ENCODE measurements at regions not wholly inside any gene's neighbourhood (a gene's known extent, or its start where the extent isn't known, plus 50 kb on each side); places are given as distances from the start of the nearest gene placed in this dataset.

GRCh38 chr2:62302631-62303435 lies 106.9 kb downstream of the B3GNT2 start:
- Histone ChIP-seq H3K79me2 (no peaks in the 10 kb centered on the region), H3K27ac (no peak overlapping the region)

GRCh38 chr2:62300925-62301324 lies 105.0 kb downstream of the B3GNT2 start:
- no peaks in the 10 kb centered on the region for H3K79me2 ChIP-seq
- H3K4me2 ChIP-seq (ENCODE audit: low read length) = no peak overlapping the region
- H2AFZ ChIP-seq = no peak overlapping the region
- no peak overlapping the region for H3K4me3 ChIP-seq (ENCODE audit: low read depth, low read length)
- H3K36me3 ChIP-seq (ENCODE audit: control insufficient read depth, insufficient read depth, low read length) = no peaks in the 10 kb centered on the region
- H3K9ac ChIP-seq = no peak overlapping the region
- H3K9me3 ChIP-seq (ENCODE audit: control insufficient read depth, low read length) = no peaks in the 10 kb centered on the region
- no peaks in the 10 kb centered on the region for H3K27me3 ChIP-seq (ENCODE audit: control insufficient read depth, insufficient read depth, low read length)
- TF ChIP-seq CTCF (IDR thresholded peaks at IDR 0.05) = no peak
- H3K4me1 ChIP-seq = no peaks in the 10 kb centered on the region
- H3K27ac ChIP-seq = no peak overlapping the region

More at GRCh38 chr2:62302631-62303435, 106.9 kb downstream of the B3GNT2 start:
- Histone ChIP-seq H3K4me2 (ENCODE audit: low read length) (no peak overlapping the region), H3K9ac (no peak overlapping the region), H2AFZ (no peak overlapping the region), H3K9me3 (ENCODE audit: control insufficient read depth, low read length) (no peaks in the 10 kb centered on the region), H3K4me1 (peaks cover 5% of the 10 kb centered on the region), H3K4me3 (ENCODE audit: low read depth, low read length) (no peak overlapping the region), H3K27me3 (ENCODE audit: control insufficient read depth, insufficient read depth, low read length) (no peaks in the 10 kb centered on the region), H3K36me3 (ENCODE audit: control insufficient read depth, insufficient read depth, low read length) (no peaks in the 10 kb centered on the region)
- no peak for TF ChIP-seq CTCF (IDR thresholded peaks at IDR 0.05)

GRCh38 chr2:62297624-62298010 lies 101.7 kb downstream of the B3GNT2 start:
- Histone ChIP-seq H2AFZ (no peak overlapping the region), H3K27me3 (ENCODE audit: control insufficient read depth, insufficient read depth, low read length) (no peaks in the 10 kb centered on the region), H3K4me2 (ENCODE audit: low read length) (no peak overlapping the region), H3K9ac (no peak overlapping the region), H3K9me3 (ENCODE audit: control insufficient read depth, low read length) (no peaks in the 10 kb centered on the region), H3K27ac (no peak overlapping the region), H3K79me2 (no peaks in the 10 kb centered on the region), H3K4me1 (peaks cover 16% of the 10 kb centered on the region), H3K36me3 (ENCODE audit: control insufficient read depth, insufficient read depth, low read length) (no peaks in the 10 kb centered on the region), H3K4me3 (ENCODE audit: low read depth, low read length) (no peak overlapping the region)
- no peak for TF ChIP-seq CTCF (IDR thresholded peaks at IDR 0.05)

GRCh38 chr2:62296832-62297623 lies 101.1 kb downstream of the B3GNT2 start:
- Histone ChIP-seq H3K36me3 (ENCODE audit: control insufficient read depth, insufficient read depth, low read length) (no peaks in the 10 kb centered on the region), H3K4me2 (ENCODE audit: low read length) (no peak overlapping the region), H3K4me3 (ENCODE audit: low read depth, low read length) (no peak overlapping the region), H3K27ac (no peak overlapping the region), H3K9ac (no peak overlapping the region), H3K79me2 (no peaks in the 10 kb centered on the region), H3K4me1 (peaks cover 20% of the 10 kb centered on the region), H2AFZ (no peak overlapping the region), H3K9me3 (ENCODE audit: control insufficient read depth, low read length) (no peaks in the 10 kb centered on the region), H3K27me3 (ENCODE audit: control insufficient read depth, insufficient read depth, low read length) (no peaks in the 10 kb centered on the region)
- no peak for TF ChIP-seq CTCF (IDR thresholded peaks at IDR 0.05)
